PC-3 (cell line): ENCODE measurements at regions not wholly inside any gene's neighbourhood (a gene's known extent, or its start where the extent isn't known, plus 50 kb on each side); places are given as distances from the start of the nearest gene placed in this dataset.

ENCODE experiments used
- ATAC-seq: fragments of 200-7000 bp; cut with Tn5 transposase; 2 replicates; pipeline ENCODE4 v1.9.1; 2020; ENCODE audit warnings: mild to moderate bottlenecking, moderate library complexity
- BruUV-seq: library from RNA; stranded (reverse); fragments of 400-500 nt; replicated peaks from 2 replicates; lab custom pipeline; 2021; lab: Mats Ljungman, UMichigan
- CTCF ChIA-PET: fragments of 300-600 bp; sonication (Branson Sonifier 250); formaldehyde crosslinking; loops from one replicate; lab custom pipeline; 2022; ENCODE audit warnings: antibody characterized with exemption; lab: Charles Lee
- POLR2A ChIA-PET: fragments of 300-600 bp; sonication (Branson Sonifier 250); formaldehyde crosslinking; loops from one replicate; lab custom pipeline; 2022; ENCODE audit warnings: antibody characterized with exemption; ENCODE audit not compliant: unreplicated experiment; lab: Charles Lee
- DNase-seq: peaks from one replicate; pipeline ENCODE4 v3.0.0-alpha.2; 2015
- H2AFZ ChIP-seq: fragments of 300-600 bp; sonication (generic); 2 replicates; pipeline ENCODE4 v1.6.0; 2016; ENCODE audit warnings: antibody characterized with exemption, low read length
- H3F3A ChIP-seq: fragments of 300-600 bp; sonication (generic); one replicate; pipeline ENCODE4 v1.6.0; 2017; ENCODE audit warnings: antibody characterized with exemption, low read length, control low read depth, mild to moderate bottlenecking; ENCODE audit not compliant: unreplicated experiment
- H3K27ac ChIP-seq: fragments of 300-600 bp; sonication (generic); 2 replicates; pipeline ENCODE4 v1.5.1; 2016; ENCODE audit warnings: mild to moderate bottlenecking, low read length
- H3K27me3 ChIP-seq: fragments of 300-600 bp; sonication (generic); 2 replicates; pipeline ENCODE4 v1.6.1; 2016; ENCODE audit warnings: low read length, mixed read lengths
- H3K36me3 ChIP-seq: fragments of 300-600 bp; sonication (generic); 2 replicates; pipeline ENCODE4 v1.6.1; 2016; ENCODE audit warnings: low read depth, mixed run types, low read length, mixed read lengths
- H3K4me1 ChIP-seq: fragments of 300-600 bp; sonication (generic); 2 replicates; pipeline ENCODE4 v1.5.1; 2016; ENCODE audit warnings: low read length; ENCODE audit not compliant: insufficient read depth
- H3K4me2 ChIP-seq: fragments of 300-600 bp; sonication (generic); 2 replicates; pipeline ENCODE4 v1.6.0; 2016; ENCODE audit warnings: low read length
- H3K4me3 ChIP-seq: fragments of 300-600 bp; sonication (generic); 2 replicates; pipeline ENCODE4 v1.5.1; 2016; ENCODE audit warnings: mild to moderate bottlenecking, low read length, mixed read lengths
- H3K79me2 ChIP-seq: fragments of 300-600 bp; sonication (generic); 2 replicates; pipeline ENCODE4 v1.6.1; 2017; ENCODE audit warnings: low read length, mixed read lengths
- H3K9ac ChIP-seq: fragments of 300-600 bp; sonication (generic); 2 replicates; pipeline ENCODE4 v1.6.0; 2016; ENCODE audit warnings: mild to moderate bottlenecking, low read length
- H3K9me2 ChIP-seq: fragments of 300-600 bp; sonication (generic); replicated peaks from 2 replicates; pipeline ENCODE4 v1.6.1; 2016; ENCODE audit warnings: mixed run types, low read length, mixed read lengths
- H3K9me3 ChIP-seq: fragments of 300-600 bp; sonication (generic); 2 replicates; pipeline ENCODE4 v1.6.1; 2016; ENCODE audit warnings: low read length, mixed read lengths
- H4K20me1 ChIP-seq: fragments of 300-600 bp; sonication (generic); 2 replicates; pipeline ENCODE4 v1.6.1; 2016; ENCODE audit warnings: low read length, mixed read lengths
- CTCF ChIP-seq: fragments of 300-600 bp; sonication (generic); conservative IDR thresholded peaks from 2 replicates; pipeline ENCODE4 v1.5.1; 2017; ENCODE audit warnings: antibody characterized with exemption, low read depth, mild to moderate bottlenecking, low read length
- EZH2 ChIP-seq: fragments of 300-600 bp; sonication (generic); IDR thresholded peaks from one replicate; pipeline ENCODE4 v1.6.1; 2017; ENCODE audit warnings: antibody characterized with exemption, mild to moderate bottlenecking, low read length; ENCODE audit not compliant: unreplicated experiment
- EZH2phosphoT487 ChIP-seq: fragments of 300-600 bp; sonication (generic); IDR thresholded peaks from 2 replicates; pipeline ENCODE4 v1.6.1; 2018; ENCODE audit warnings: mild to moderate bottlenecking, antibody characterized with exemption, low read length, borderline replicate concordance
- intact Hi-C: fragments of 100-400 bp; cut with micrococcal nuclease; formaldehyde crosslinking; loops from 2 replicates; pipeline ENCODE4 v1.9.0; 2023

GRCh38 chr5:92687821-92688722 is 892.9 kb downstream of the NR2F1-AS1 start:
- Histone ChIP-seq H3K9me3 (no peaks in the 10 kb centered on the region), H4K20me1 (no peaks in the 10 kb centered on the region), H3K27ac (no peak overlapping the region), H3K9ac (no peak overlapping the region), H3K36me3 (no peaks in the 10 kb centered on the region), H3K27me3 (no peaks in the 10 kb centered on the region), H3K9me2 (no peaks in the 10 kb centered on the region), H3K4me1 (no peaks in the 10 kb centered on the region; the same call in 1 of the 2 replicates), H3F3A (no peaks in the 10 kb centered on the region), H3K79me2 (no peaks in the 10 kb centered on the region), H3K4me3 (no peak overlapping the region), H3K4me2 (no peak overlapping the region), H2AFZ (no peak overlapping the region)
- BruUV-seq, result no TSS peak
- DNase-seq, result peak; percentile 43
- TF ChIP-seq EZH2, result no peak
- no peak for TF ChIP-seq EZH2phosphoT487
- TF ChIP-seq CTCF, result peak; percentile 62
- intact Hi-C loops, result loop anchor here (1.0 to 10.0 kb wide), 3 partner anchors 150 to 897 kb away; partner anchors contain the start of genes NR2F1 and NR2F1-AS1
- POLR2A ChIA-PET, result interaction anchor here (0.5 kb wide), 1 partner anchor 21 kb away, joined by 4 read pairs; no protein-coding TSS in a partner anchor
- ATAC-seq, result peak; percentile 74
- CTCF ChIA-PET, result interaction anchor here (0.6 kb wide), 1 partner anchor 149 kb away, joined by 7 read pairs; no protein-coding TSS in a partner anchor

- Histone ChIP-seq H3K27ac (no peak overlapping the region), H3K9me3 (no peaks in the 10 kb centered on the region), H3K9me2 (no peaks in the 10 kb centered on the region), H3K9ac (no peak overlapping the region), H3K27me3 (no peaks in the 10 kb centered on the region), H3K79me2 (no peaks in the 10 kb centered on the region), H3F3A (no peaks in the 10 kb centered on the region), H3K36me3 (no peaks in the 10 kb centered on the region), H2AFZ (no peak overlapping the region), H3K4me2 (no peak overlapping the region), H4K20me1 (no peaks in the 10 kb centered on the region), H3K4me3 (no peak overlapping the region), H3K4me1 (no peaks in the 10 kb centered on the region)
- ChIA-PET CTCF (interaction anchor here (0.7 kb wide), 1 partner anchor 111 kb away, joined by 3 read pairs; no protein-coding TSS in a partner anchor), POLR2A (no interaction called here)
- DNase-seq (peak; percentile 49), ATAC-seq (peak; percentile 73)
- BruUV-seq, result no TSS peak
- intact Hi-C loops, result no loop called here
- no peak for TF ChIP-seq EZH2
- peak; percentile 63; the same call in 1 of the 2 replicates for TF ChIP-seq CTCF
- no peak for TF ChIP-seq EZH2phosphoT487
Observed at GRCh38 chr5:92678640-92679039, 902.4 kb downstream of the NR2F1-AS1 start.
